22Rv1 (cell line): ENCODE measurements at regions not wholly inside any gene's neighbourhood (a gene's known extent, or its start where the extent isn't known, plus 50 kb on each side); places are given as distances from the start of the nearest gene placed in this dataset.

Experiments
- ZFX ChIP-seq: fragments of 450-650 bp; IDR thresholded peaks from 2 replicates; pipeline ENCODE4 v1.6.1; 2017; ENCODE audit warnings: antibody characterized with exemption, borderline replicate concordance
- TF ChIP-seq, protein P1 (sequence below): fragments of 450-650 bp; IDR thresholded peaks from 2 replicates; pipeline ENCODE4 v1.5.1; 2017; ENCODE audit warnings: mild to moderate bottlenecking

DNA sequence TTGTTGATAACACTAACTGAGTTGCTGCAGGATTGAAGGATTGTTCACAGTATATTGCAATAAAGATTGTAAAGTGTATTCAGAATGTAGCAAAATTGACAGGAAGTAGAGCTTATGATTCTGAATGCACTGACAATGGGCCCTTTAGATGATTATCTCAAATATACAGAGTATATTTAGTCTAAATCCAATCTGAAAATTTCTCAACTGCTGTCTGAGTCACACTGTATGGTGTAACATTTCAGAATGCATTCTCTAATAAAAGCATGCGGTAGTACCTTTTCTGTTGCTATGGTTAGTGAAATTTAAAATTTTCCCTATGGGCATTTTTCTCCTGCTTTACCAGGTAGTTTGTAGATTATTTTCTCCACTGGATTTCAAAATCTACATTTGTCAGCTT is 365.2 kb downstream of the PCDH17 start:
- TF ChIP-seq, protein P1, sequence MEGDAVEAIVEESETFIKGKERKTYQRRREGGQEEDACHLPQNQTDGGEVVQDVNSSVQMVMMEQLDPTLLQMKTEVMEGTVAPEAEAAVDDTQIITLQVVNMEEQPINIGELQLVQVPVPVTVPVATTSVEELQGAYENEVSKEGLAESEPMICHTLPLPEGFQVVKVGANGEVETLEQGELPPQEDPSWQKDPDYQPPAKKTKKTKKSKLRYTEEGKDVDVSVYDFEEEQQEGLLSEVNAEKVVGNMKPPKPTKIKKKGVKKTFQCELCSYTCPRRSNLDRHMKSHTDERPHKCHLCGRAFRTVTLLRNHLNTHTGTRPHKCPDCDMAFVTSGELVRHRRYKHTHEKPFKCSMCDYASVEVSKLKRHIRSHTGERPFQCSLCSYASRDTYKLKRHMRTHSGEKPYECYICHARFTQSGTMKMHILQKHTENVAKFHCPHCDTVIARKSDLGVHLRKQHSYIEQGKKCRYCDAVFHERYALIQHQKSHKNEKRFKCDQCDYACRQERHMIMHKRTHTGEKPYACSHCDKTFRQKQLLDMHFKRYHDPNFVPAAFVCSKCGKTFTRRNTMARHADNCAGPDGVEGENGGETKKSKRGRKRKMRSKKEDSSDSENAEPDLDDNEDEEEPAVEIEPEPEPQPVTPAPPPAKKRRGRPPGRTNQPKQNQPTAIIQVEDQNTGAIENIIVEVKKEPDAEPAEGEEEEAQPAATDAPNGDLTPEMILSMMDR: no peak
- TF ChIP-seq ZFX: no peak
